HG03565 (cell line): ENCODE measurements at regions not wholly inside any gene's neighbourhood (a gene's known extent, or its start where the extent isn't known, plus 50 kb on each side); places are given as distances from the start of the nearest gene placed in this dataset.
A peak's percentile ranks its signal among the peaks of the same experiment; 100 is the strongest.
"Not testable (repeated sequence)": the region's sequence is repeated elsewhere in the genome, so short reads cannot be mapped to it uniquely, and the experiment has no call there.

Experiments
- ATAC-seq: cut with Tn5 transposase; IDR thresholded peaks from one replicate; pipeline ENCODE4 v1.9.1; 2021; ENCODE audit warnings: mild to moderate bottlenecking, moderate library complexity; ENCODE audit not compliant: unreplicated experiment

- ATAC-seq = no peak
These were observed 289.5 kb upstream of the MKLN1 start for GRCh38 chr7:131038153-131038552.

DNA sequence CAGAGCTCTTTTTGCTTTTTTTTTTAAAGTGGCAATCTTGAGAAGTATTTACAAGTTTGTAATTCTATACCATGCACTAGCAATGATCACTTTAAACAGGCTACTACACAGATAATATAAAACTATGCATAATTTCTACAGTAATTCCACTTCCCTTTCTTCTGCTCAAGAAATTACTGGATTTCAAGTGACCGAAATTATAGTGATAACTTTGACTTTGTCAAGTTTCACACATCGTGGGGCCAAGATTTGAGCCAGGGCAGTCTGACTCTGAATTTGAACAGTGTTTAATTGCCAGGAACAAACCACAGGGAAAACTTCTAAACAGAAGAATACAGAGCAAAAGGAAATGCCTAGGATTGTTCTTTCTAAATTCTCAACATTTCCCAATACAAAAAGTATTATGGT is 288.3 kb upstream of the MKLN1 start:
- no peak for ATAC-seq

GRCh38 chr7:131039836-131040235 is 287.8 kb upstream of the MKLN1 start:
- no peak for ATAC-seq

GRCh38 chr7:131040467-131040932 is 287.2 kb upstream of the MKLN1 start:
- no peak for ATAC-seq

DNA sequence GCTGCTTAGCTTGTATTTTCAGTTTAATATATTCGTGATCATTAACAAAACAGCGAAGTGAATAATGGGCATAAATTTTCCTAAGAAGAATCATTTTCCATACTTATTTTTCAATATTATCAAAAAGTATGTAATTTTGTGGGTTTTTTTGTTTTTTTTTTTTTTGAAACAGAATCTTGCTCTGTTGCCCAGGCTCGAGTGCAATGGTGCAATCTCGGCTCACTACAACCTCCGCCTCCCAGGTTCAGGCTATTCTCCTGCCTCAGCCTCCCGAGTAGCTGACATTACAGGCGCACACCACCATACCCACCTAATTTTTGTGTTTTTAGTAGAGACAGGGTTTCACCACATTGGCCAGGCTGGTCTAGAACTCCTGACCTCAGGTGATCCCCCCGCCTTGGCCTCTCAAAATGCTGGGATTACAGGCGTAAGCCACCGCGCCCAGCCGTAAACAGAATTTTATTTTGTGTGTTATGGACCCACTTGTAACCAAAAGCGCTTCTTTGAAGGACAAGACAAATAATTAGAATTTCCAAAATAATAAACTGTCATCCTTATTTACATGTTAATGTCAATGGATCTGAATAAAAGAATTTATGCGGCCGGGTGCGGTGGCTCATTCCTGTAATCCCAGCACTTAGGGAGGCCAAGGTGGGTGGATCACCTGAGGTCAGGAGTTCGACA is 286.5 kb upstream of the MKLN1 start:
- not testable (repeated sequence) for ATAC-seq

DNA sequence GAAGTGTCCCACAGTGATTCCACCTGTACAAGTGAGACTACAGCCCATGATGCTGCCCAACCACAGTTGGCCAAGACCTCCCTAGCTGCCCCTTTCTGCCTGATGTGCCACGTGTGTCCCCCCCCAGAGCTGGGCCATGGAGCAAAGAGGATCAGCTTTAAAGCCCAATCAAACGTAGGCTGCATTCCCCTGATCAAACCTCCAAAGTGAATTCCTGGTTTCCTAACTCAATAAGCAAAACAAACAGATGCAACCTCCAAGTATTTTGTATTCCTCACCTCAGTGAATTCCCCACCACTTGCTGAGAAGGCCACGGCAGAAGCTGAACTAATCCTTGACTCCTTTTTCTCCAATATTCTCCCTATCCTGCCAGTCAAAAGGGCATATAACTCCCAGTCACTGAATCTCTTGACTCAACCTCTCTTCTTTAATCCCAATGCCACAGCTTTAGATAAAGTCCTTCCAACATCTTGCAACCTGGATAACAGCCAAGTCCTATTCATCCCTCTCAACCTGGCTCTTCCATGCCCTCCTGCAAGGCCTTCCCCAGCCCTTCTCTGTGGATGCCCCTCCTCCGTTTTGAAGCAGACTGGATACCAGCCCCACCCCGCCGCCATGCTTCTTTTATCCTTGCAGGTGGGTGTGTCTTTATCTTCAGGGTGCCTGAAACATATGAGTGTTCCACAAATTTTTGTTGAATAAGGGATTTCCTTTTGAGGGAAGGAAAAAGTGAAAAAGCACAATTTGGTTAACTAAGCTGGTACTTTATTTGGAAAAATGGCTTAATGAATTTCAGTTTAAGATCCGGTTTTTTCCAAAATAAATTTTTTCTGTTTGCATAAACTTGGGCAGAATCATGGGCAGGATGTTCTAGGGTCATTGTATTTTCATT is 285.2 kb upstream of the MKLN1 start:
- ATAC-seq = no peak

DNA sequence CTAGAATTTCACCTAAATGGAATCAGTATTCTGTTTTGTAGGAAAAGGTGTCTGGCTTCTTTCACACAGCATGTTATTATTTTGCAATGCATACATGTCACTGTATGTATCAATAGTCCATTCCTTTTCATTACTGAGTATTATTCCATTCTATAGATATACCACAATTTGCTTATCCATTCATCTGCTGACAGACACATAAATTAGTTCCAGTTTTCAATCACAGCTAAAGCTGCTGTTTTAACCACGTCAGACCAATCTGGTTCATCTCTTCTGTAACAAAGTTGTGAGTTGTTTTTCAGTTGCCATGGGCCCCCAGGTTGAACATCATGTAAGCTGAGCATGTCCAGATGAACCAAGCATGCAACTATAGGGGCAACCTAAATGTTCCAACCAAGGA is 282.1 kb upstream of the MKLN1 start:
- ATAC-seq = no peak

DNA sequence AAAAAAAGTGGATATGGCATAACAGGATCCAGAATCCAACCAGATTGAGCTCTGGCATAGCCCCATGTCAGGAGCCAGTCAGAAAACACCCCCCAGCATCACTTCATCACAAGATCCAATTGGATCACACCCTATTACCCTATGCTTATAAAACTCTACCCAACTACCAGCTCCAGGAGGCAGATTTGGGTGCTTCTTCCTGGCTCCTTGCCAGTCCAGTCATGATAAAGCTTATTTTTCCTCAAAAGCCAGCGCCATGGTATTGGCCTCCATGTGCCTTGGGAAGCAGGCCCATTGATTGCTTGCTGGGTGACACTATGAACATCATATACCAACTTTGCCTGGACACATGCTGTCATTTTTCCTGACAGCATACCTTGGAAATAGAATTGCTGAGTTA is 281.4 kb upstream of the MKLN1 start:
- ATAC-seq = no peak

DNA sequence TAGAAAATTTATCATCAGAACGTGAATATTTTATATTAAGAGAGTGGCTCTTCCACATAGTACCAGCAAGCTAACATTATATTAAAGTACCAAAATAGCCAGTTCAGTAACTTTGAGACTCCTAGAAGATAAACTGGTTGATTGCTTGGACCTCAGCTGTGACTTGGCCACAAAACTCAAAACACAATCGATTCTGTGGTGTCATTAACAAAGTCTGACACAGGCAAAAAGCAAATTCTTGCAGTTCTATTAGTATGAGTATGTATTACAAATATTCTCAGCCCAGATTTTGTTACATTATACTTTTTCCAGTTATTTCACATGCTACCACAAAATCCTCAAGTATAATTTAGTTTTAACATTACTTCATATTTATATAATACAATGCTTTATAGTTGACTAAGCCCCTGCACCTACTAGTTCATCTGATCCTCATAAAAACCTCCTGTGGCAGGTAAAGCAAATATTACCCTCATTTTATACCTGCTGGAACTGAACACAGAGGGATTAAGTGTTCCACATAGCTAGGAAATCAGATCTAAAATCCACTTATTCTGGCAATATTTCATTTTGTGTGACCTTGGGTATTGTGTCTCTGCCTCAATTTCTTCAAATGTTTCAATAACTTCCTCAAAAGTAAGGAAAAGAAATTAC is 279.9 kb upstream of the MKLN1 start:
- ATAC-seq = no peak

GRCh38 chr7:131051304-131051703 is 276.4 kb upstream of the MKLN1 start:
- ATAC-seq = no peak

- ATAC-seq = no peak
These were observed 275.3 kb upstream of the MKLN1 start for GRCh38 chr7:131052285-131052904.

- ATAC-seq = no peak
These were observed 271.7 kb upstream of the MKLN1 start for GRCh38 chr7:131056007-131056406.

DNA sequence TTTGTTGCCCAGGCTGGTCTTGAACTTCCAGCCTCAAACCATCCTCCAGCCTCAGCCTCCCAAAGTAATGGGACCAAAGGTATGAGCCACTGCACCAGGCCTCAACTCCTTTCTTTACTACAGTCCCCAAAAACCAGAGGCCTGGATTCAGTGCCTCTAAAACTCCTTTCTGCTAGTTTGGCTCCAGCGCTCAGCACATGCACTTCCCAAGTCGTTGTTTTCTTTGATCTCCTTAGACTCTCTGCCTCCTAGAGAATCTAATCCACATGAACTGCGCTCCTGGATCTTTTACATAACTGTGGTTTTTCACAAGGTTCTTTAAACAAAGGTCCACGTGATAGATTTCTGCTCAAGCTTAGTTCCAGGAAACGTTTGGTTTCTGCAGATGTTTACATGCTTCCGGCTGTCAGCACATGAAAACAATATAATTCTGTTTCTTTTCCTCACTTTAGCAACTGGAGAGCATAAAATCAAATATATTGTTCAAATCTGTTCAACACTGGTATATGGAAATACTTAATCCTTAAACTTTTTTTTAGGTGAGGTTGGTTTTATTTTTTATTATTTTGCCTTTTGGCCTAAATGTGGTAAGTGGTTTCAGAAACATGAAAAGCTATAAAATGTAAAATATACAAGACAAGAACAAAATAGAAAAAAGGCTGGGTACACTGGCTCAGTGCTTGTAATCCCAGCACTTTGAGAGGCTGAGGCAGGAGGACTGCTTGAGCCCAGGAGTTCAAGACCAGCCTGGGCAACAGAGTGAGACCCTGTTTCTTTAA is 270.5 kb upstream of the MKLN1 start:
- ATAC-seq = peak; percentile 60

GRCh38 chr7:131057794-131058070 is 269.9 kb upstream of the MKLN1 start:
- ATAC-seq = no peak

DNA sequence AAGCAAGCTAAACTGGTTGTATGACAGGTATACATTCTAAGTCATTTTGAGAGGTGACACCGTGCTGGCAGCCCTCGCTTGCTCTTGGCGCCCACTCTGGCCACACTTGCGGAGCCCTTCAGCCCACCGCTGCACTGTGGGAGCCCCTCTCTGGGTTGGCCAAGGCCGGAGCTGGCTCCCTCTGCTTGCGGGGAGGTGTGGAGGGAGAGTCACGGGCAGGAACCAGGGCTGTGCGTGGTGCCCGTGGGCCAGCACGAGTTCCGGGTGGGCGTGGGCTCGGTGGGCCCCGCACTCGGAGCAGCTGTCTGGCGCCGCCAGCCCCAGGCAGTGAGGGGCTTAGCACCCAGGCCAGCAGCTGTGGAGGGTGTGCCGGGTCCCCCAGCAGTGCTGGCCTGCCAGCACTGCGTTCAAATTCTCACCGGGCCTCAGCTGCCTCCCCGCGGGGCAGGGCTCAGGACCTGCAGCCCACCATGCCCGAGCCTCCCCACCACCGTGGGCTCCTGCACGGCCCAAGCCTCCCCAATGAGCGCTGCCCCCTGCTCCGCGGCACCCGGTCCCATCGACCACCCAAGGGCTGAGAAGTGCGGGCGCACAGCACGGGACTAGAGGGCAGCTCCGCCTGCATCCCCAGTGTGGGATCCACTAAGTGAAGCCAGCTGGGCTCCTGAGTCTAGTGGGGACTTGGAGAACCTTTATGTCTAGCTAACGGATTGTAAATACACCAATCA is 269.0 kb upstream of the MKLN1 start:
- ATAC-seq = not testable (repeated sequence)

DNA sequence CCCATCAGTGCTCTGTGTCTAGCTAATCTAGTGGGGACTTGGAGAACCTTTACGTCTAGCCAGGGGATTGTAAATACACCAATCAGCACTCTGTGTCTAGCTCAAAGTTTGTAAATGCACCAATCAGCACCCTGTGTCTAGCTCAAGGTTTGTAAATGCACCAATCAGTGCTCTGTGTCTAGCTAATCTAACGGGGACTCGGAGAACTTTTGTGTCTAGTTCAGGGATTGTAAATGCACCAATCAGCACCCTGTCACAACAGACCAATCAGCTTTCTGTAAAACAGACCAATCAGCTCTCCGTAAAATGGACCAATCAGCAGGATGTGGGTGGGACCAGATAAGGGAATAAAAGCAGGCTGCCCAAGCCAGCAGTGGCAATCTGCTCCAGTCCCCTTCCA is 268.3 kb upstream of the MKLN1 start:
- not testable (repeated sequence) for ATAC-seq

DNA sequence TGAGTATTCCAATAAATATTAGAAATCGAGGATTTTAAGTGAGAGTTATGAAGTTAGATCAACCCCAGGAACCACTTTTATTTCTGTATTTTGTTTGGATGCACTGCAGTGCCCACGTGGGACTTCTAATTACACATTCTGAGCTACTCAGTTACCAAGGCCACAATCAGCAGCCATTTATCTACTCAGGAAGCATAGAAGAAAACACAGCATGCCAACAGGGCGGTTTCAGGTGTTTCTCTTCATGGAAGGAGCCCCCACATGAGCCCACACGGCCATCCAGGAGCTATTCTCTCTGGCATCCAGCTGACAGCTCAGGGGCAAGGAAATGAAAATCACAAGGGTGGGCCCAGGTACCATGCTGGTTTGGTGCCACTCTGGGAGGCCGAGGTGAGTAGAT is 266.5 kb upstream of the MKLN1 start:
- ATAC-seq = no peak

GRCh38 chr7:131061818-131062217 is 265.9 kb upstream of the MKLN1 start:
- ATAC-seq = no peak

DNA sequence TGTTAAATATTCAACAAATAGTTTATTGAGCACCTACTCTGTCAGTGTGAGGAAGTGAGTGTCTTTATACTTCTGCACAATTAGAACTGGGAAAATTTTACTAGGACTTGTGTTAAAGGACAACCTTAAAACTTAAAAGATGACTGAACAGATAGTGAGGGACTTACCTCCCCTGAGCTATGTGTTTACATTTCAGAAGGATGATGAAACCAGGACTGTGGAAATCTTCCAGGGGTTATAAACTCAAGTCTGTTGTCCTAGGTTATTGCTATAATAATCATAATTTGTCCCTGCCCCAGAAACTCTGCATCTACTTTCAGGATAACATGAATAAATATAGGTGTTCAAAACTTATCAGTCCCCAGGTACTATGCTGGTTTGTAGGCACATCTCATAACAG is 261.0 kb upstream of the MKLN1 start:
- ATAC-seq = no peak

GRCh38 chr7:131067220-131067619 is 260.5 kb upstream of the MKLN1 start:
- ATAC-seq = no peak
